ENCODE measurements at regions not wholly inside any gene's neighbourhood (a gene's known extent, or its start where the extent isn't known, plus 50 kb on each side); places are given as distances from the start of the nearest gene placed in this dataset.
A peak's percentile ranks its signal among the peaks of the same experiment; 100 is the strongest.

- DNase-seq: no peak
Observed at GRCh38 chr21:35933466-35933865, 126.9 kb downstream of the SETD4 start.

DNA sequence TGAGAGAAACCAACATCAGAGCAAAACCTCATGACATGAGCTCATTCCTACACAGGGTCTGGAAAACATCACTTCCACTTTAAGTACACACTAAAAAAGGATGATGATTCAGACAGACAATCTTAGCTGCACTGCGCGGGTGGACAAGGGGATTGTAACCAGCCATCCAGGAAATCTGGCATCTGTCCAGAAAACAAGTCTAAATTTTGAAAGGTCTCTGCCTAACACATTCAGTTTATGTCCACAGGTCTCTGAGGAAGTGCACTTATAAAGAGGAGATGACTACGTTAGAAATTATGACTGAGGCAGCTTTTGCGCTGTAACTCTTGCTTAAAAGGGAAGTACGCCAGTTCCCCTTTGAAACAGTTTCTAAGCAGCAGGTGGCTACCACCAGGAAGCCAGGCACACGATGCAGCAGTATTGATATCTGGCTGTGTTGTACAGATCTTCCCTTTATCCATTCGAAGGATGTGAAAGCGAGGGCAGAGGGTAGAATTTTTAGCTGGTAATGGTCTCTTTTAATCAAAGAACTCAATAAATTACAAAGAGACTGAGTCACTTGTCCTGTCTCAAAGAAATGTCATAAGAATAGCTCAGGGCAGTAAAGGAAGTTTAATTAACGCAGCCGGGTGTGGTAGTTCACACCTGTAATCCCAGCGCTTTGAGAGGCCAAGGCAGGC, 128.0 kb downstream of the SETD4 start:
- peak; percentile 25 for DNase-seq

GRCh38 chr21:35929901-35930300, 130.4 kb downstream of the SETD4 start:
- no peak for DNase-seq

DNA sequence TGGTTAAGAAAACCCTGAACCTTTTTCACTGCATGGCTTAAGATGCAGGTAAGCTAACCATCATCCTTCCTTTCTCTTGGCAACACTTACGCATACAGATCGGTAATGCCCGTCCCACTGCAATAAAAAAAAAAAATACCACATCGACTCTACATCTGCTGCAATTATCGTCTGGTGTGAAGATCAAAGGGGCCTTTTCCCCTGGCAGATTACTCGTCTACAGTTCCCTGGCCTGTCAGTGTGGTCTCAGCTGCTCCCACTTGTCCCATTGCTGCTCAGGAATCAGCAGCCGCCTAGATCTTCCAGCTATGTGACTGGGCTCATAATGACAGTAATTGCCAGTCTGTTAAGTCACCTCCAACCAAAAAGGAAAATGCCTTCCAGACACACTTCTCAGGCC, 133.1 kb downstream of the SETD4 start:
- DNase-seq: no peak

DNA sequence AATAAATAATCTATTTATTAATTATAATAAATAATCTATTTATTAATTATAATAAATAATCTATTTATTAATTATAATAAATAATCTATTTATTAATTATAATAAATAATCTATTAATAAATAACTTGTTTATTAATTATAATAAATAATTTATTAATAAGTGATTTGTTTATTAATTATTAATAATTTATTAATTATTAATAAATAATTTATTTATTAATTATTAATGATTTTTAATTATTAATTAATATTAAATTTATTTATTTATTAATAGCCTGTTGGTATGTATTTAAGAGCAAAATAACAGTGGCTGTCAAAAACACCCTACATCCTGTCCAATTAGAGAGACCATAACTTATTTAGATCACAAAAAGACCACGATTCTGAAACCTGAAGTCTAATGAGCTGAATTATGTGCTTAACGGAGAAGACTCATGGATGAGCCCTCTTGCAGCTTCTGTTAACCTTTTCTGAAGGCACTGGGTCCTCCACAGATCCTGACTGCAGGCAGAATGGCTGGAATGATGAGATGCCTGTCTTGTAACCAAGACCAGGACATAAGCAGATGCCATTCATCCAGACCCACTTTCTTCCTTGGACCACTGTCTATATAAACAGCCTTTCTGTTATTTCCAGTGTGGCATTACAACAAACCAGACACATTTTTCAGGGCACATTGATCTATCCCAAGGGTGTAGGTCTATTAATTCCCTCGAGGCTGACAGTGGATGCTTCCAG, 134.2 kb downstream of the SETD4 start:
- no peak for DNase-seq

- DNase-seq: peak; percentile 3
Observed at GRCh38 chr21:35925497-35925896, 134.8 kb downstream of the SETD4 start.

DNA sequence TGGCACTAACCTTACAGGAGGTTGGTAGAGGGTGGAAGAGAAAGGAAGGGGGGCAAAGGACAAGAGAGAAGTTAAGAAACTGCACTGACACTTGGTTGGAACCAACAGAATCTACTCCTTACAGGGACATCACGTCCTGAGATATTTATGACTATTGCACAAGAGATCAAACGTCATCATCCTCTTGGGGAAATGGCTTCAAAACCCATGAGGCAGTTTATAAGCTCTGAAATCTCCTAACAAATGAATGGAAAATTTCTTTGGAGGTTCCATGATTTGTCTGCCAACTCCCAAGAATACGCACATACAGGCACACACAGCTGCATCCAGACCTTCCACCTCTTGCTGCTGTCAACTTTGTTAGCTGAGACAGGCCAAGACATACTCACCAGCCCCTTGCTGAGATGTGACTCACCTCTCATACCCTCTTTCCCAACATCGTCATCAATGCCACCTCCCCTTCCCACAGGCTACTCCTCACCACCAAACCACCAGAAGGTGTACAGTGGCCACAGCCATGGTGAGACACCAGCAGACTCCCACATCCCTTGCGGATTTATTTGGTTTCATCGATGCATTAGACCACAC, 135.5 kb downstream of the SETD4 start:
- DNase-seq: peak; percentile 5

GRCh38 chr21:35923971-35924370, 136.4 kb downstream of the SETD4 start:
- DNase-seq: no peak

DNA sequence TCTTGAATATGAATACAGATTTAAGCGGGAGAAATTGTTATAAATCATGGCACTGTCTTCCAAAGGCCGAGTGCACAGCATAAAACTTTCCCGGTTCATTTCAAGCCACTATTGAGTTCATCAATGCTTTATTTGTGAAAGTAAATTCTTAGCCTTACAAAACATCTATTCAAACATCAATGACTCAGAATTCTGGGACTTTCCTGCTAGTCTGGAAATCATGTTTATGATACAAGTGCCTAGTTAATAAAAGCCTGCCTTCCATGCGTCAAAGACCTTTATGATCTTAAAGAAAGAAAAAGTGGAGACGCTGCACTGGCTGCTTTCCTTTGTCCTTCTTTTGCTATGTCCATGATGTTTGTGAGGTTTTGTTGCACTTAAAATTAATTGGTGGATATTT, 137.7 kb downstream of the SETD4 start:
- no peak for DNase-seq

DNA sequence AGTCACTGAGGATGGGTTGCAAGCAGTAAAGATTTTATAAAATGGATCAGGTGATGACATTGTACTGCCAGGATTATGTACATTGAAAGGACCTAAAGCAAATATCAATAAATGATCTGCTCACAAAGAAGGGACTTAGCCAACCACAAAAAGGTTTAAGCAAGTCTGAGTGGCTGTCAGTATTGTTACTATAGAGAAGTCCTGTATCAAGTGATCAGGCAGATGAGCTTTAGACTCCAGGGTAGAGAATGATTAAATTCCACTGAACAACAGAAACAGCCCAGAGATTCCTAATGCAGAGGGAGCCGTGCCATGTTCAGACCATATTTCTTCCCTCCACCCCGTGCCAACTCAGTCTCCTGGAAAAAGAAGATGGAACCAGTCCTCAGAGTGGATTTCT, 138.9 kb downstream of the SETD4 start:
- no peak for DNase-seq

DNA sequence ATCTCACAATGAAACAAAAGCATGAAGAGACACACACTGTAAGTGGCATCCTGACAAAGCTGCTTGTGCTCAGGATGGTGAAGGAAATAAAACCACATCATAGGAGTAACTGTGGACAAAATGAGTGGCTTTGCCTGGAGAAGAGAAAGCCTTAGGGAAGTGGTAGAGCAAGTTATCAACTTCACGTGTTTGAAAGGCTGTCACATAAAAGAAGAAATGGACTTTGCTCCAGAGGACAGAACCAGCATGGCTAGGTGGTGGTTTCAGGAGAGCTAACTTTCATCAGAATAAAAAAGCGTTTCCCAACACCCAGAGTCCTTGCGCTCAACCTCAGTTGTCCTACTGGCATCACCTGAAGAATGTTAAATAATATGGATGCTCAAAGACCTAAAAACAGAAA, 139.9 kb downstream of the SETD4 start:
- no peak for DNase-seq

DNA sequence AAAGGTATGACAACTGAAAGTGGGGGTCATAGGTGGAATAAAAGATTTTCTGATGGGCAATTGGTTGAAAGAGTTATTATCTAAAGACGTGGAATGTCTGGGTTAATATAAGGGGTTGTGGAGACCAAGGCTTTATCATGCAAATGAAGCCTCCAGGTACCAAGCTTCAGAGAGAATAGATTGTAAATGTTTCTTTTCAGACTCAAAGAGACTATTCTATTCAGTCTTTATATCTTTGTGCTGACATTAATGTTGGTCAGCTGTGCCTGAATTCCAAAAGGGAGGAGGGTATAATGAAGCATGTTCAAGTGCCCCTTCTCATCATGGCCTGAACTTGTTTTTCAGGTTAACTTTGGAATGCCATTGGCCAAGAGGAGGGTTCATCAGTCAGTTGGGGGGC, 145.3 kb downstream of the SETD4 start:
- DNase-seq: no peak

GRCh38 chr21:35911412-35912191, 148.7 kb downstream of the SETD4 start:
- DNase-seq: no peak

DNA sequence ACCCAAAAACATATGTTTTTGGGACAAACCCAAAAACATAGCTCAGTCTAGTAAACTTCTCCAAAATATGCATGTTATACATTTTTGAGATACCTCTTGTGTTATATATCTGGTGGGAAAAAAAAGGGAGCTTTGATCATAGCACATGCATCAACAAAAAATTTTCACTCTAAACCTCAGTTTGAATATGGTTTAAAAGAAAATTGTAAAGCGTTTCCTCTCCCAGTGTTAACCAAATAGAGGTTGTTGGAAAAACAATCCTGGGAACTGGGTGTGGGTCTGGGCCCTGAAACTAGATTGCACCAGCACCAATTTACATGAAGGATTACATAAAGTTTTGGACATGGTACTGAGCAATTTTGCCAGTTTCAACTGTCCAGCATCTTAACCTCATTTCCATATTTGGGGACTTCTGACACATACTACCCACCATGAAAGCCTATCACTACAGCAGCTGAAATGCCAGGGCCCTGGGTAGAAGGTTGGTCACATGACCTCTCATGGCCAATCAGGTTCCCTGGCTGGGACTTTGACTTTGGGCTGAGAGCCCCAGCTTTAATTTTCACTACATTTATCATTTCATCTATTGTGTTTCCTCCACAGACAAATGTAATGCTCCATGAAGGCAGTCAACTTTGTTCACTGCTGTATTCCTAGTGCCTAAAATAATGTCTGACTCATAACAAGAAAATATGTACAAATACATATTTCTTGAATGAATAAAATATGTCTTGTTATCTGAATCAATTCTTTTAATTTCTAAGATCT, 150.7 kb downstream of the SETD4 start:
- no peak for DNase-seq

DNA sequence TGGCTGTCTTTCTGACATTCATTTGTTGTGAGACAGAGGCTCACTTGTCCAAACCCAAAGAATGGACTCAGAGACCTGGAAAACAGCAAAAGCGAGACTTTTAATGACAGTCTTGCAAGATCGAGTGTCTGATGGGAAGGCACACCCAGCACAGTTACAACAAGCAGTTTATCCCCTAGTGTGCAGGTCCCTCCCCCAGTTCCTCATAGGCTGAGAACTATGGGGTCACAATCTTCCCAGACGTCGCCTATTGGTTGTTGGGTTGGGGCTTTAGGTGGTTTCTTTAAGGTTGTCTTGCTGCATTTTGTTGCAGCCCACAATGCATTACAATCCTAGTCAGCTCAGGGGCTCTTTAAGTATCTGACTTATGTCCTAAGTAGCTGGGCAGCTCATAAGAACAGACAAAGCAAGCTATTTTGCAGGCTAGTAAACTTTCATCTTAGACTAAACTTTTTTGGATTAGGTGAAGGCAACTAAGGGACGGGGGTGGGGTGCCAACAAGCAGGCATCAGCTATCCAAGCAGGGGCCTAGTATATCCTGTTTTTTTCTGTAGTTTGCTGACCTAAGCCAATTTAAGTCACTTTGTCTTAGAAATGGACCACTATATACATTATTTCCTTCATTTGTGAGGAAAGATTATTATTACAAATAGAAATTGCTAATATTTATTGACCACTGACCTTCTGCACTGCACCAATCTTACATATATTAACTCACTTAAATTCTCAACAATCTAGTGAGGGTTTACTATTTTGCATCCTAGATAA, 151.8 kb downstream of the SETD4 start:
- DNase-seq: no peak

DNA sequence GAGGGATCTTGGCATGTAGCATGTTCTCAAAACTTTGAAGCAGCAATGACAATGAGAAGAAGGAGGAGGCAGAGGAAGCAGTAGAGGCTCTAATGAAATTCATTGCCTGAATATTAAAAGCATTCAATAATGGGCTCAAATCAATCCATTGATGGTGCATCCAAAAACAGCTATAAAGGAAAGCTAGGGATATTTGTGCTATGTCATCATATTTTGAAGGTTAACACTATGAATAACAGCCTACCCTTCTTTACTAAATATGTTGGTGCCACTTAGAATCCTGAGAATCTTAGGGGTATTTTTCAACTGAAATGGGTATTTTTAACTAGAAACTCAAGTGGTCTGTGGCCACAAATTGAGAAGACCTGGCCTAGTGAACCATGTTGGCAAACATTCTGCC, 153.7 kb downstream of the SETD4 start:
- DNase-seq: no peak

DNA sequence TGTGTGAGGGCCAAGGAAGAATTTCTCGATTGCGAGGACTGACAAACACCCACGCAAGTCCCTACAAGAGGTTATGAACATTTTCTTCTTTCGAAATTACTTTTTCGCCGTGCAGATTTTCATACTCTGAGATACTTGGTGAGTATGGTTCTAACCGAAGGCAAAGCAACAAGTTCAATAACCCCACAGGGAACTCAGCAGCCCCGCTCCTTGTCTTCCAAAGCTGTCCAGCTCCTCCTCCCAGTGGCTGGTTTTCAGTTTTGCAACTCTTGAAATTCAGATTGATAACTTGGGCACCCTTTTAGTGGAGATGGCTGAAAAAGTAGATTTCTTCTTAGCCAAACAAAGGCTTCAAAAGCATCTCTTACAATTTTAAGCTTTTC, 154.4 kb downstream of the SETD4 start:
- DNase-seq: no peak

- no peak for DNase-seq
Observed at GRCh38 chr21:35905096-35905962, 155.0 kb downstream of the SETD4 start.

GRCh38 chr21:35900539-35900938, 159.8 kb downstream of the SETD4 start:
- DNase-seq: no peak

DNA sequence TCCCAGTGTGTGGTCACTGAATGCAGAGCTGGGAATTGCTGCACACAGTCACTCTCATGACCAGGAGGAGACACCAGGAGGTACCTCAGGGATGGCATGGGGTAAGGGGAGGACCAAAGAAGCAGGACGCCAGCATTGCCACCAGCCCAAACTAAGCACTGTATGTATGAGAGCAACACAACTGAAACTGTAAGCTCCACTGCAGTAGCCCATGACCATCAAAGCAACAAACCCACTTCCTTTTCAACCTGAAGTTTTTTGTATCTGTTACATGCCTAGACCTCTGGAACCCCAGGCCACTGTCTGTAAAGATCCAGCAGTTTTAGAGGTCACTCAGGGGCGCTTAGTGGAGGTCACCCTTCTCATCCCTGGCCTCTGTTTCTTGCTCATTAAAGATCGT, 164.3 kb downstream of the SETD4 start:
- no peak for DNase-seq

DNA sequence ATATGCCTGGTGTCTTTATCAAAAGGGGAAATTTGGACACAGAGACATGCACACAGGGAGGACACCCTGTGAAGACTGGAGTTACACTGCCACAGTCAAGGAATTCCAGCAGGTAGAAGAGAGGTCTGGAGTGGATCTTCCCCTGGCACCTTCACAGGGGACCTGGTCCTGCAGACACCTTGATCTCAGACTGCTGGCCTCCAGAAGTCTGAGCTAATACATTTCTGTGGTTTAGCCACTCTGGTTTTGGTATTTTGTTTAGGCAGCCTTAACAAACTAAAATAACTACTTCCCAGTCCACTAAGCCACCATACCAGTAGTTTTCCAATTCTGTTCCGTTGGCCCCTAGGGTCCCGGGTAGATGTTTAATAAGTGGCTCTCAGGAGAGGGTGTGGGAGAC, 164.7 kb downstream of the SETD4 start:
- DNase-seq: no peak
